OCI-LY1 (cell line): ENCODE measurements at regions not wholly inside any gene's neighbourhood (a gene's known extent, or its start where the extent isn't known, plus 50 kb on each side); places are given as distances from the start of the nearest gene placed in this dataset.
"Not testable (repeated sequence)": the region's sequence is repeated elsewhere in the genome, so short reads cannot be mapped to it uniquely, and the experiment has no call there.

Experiments used
- H2AFZ ChIP-seq: fragments of 200-600 bp; sonication (generic), shearing (Covaris generic); 2 replicates; pipeline ENCODE4 v1.6.0; 2014; ENCODE audit warnings: antibody characterized with exemption, mild to moderate bottlenecking, low read length
- H3F3A ChIP-seq: fragments of 200-600 bp; sonication (generic), shearing (Covaris generic); 2 replicates; pipeline ENCODE4 v1.6.0; 2014; ENCODE audit warnings: mild to moderate bottlenecking, antibody characterized with exemption, low read length, moderate library complexity; ENCODE audit not compliant: insufficient read depth
- H3K27ac ChIP-seq: fragments of 200-600 bp; sonication (generic); 2 replicates; pipeline ENCODE4 v1.5.1; 2014; ENCODE audit warnings: low read length, mixed run types, mild to moderate bottlenecking, low read depth; ENCODE audit not compliant: poor library complexity, severe bottlenecking
- H3K27me3 ChIP-seq: fragments of 200-600 bp; sonication (generic); 2 replicates; pipeline ENCODE4 v1.6.0; 2014; ENCODE audit warnings: antibody characterized with exemption, mild to moderate bottlenecking, low read length, moderate library complexity; ENCODE audit not compliant: insufficient read depth
- H3K36me3 ChIP-seq: fragments of 200-600 bp; sonication (generic); 2 replicates; pipeline ENCODE4 v1.6.1; 2014; ENCODE audit warnings: mild to moderate bottlenecking, antibody characterized with exemption, low read length, moderate library complexity, mixed read lengths; ENCODE audit not compliant: insufficient read depth
- H3K4me1 ChIP-seq: fragments of 200-600 bp; sonication (generic); 2 replicates; pipeline ENCODE4 v1.5.1; 2014; ENCODE audit warnings: mild to moderate bottlenecking, low read length, moderate library complexity; ENCODE audit not compliant: insufficient read depth, severe bottlenecking
- H3K4me2 ChIP-seq: fragments of 200-600 bp; sonication (generic), shearing (Covaris generic); 2 replicates; pipeline ENCODE4 v1.6.1; 2014; ENCODE audit warnings: low read length
- H3K4me3 ChIP-seq: fragments of 200-600 bp; sonication (generic); 2 replicates; pipeline ENCODE4 v1.5.1; 2014; ENCODE audit warnings: low read length, low read depth, mild to moderate bottlenecking, mixed read lengths; ENCODE audit not compliant: poor library complexity, severe bottlenecking
- H3K79me2 ChIP-seq: fragments of 200-600 bp; shearing (Covaris generic); 2 replicates; pipeline ENCODE4 v1.6.1; 2016; ENCODE audit warnings: mixed run types, low read length, mixed read lengths; ENCODE audit not compliant: insufficient read depth
- H3K9ac ChIP-seq: fragments of 200-600 bp; sonication (generic), shearing (Covaris generic); 2 replicates; pipeline ENCODE4 v1.6.1; 2014; ENCODE audit warnings: mild to moderate bottlenecking, low read length, mixed read lengths
- H3K9me2 ChIP-seq: fragments of 200-600 bp; sonication (generic), shearing (Covaris generic); 2 replicates; pipeline ENCODE4 v1.6.1; 2014; ENCODE audit warnings: low read depth, mild to moderate bottlenecking, low read length, mixed read lengths
- H3K9me3 ChIP-seq: fragments of 200-600 bp; shearing (Covaris generic); 2 replicates; pipeline ENCODE4 v1.6.1; 2014; ENCODE audit warnings: low read length, mixed read lengths
- H4K20me1 ChIP-seq: fragments of 200-600 bp; sonication (generic), shearing (Covaris generic); 2 replicates; pipeline ENCODE4 v1.6.0; 2016; ENCODE audit warnings: mild to moderate bottlenecking, low read length; ENCODE audit not compliant: insufficient read depth
- EZH2 ChIP-seq: fragments of 200-600 bp; sonication (generic), shearing (Covaris generic); IDR thresholded peaks from 2 replicates; pipeline ENCODE4 v1.8.0; 2017; ENCODE audit warnings: borderline replicate concordance, mixed run types, mild to moderate bottlenecking, antibody characterized with exemption, low read length, moderate library complexity, mixed read lengths
- TF ChIP-seq, protein P1 (sequence below): fragments of 200-600 bp; sonication (generic), shearing (Covaris generic); IDR thresholded peaks from 2 replicates; pipeline ENCODE4 v1.5.1; 2017; ENCODE audit warnings: mild to moderate bottlenecking, antibody characterized with exemption, low read length, moderate library complexity, mixed read lengths

DNA sequence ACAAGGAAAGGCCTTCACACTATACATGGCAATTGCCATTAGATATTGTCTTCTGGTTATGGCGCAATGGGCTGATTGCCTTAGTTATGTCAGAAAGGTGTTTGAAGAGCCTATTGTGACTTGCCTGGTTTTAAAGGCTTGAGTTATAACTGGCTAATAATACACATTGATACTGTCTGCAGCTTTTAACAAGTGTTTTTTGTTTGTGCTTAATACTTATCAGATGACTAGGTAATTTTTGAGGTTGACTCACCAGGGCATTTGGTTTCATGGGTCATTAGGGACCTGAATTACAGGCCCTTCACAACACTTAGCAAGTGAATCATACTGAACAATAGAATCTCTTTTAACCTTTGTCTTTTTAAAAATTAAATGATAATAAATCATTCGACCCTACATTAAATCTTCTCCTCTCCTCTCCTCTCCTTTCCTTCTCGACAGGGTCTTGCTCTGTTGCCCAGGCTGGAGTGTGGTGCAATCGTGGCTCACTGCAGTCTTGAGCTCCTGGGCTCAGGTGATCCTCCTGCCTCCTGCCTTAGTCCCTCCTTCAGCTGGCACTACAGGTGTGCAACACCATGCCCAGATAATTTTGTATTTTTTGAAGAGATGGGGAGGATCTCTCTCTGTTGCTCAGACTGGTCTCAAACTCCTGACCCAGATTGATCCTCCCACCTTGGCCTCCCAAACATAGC lies 196.3 kb downstream of the JCAD start:
- Histone ChIP-seq H3K4me1 (no peaks in the 10 kb centered on the region), H3K79me2 (no peaks in the 10 kb centered on the region), H3F3A (no peaks in the 10 kb centered on the region)

DNA sequence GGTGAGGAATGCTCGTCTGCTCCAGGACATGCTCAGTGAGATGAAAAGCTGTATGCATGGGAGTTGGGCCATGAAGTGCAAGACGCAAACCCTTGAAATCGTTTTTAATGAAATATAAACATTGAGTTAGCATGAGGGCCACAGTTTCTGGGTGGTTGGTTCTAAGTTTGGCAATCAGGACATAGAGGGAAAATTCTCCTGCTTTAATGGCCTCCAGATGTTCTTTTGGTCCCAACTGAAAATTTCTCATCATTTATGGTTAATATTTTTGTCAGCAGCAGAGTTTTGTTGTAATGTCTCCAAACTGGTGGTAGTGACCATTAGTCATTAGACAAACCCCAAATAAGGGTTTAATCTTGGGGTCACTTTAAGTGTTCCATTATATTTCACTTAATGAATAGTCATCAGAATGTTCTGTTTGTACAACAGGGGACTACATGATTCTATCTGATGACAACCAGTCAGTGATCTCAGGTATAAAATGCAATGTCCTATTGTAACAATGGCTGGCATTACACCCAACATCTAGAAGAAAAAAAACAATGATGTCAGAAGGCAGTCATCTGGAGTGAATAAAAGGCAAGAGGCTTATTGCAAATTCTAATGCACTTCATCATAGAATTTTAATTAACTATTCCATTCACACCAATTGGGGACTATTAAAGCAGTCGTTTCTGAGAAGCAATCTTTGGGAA lies 197.4 kb downstream of the JCAD start:
- TF ChIP-seq, protein P1, sequence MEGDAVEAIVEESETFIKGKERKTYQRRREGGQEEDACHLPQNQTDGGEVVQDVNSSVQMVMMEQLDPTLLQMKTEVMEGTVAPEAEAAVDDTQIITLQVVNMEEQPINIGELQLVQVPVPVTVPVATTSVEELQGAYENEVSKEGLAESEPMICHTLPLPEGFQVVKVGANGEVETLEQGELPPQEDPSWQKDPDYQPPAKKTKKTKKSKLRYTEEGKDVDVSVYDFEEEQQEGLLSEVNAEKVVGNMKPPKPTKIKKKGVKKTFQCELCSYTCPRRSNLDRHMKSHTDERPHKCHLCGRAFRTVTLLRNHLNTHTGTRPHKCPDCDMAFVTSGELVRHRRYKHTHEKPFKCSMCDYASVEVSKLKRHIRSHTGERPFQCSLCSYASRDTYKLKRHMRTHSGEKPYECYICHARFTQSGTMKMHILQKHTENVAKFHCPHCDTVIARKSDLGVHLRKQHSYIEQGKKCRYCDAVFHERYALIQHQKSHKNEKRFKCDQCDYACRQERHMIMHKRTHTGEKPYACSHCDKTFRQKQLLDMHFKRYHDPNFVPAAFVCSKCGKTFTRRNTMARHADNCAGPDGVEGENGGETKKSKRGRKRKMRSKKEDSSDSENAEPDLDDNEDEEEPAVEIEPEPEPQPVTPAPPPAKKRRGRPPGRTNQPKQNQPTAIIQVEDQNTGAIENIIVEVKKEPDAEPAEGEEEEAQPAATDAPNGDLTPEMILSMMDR = no peak
- TF ChIP-seq EZH2 = no peak
- no peaks in the 10 kb centered on the region for H3K9me2 ChIP-seq
- no peaks in the 10 kb centered on the region for H3K79me2 ChIP-seq
- no peak overlapping the region for H3K27ac ChIP-seq
- H3K4me1 ChIP-seq = no peaks in the 10 kb centered on the region
- H3K27me3 ChIP-seq = no peaks in the 10 kb centered on the region
- H2AFZ ChIP-seq = no peak overlapping the region
- no peak overlapping the region for H3K4me2 ChIP-seq
- no peaks in the 10 kb centered on the region for H3K9me3 ChIP-seq
- no peak overlapping the region for H3K9ac ChIP-seq
- no peak overlapping the region for H3K4me3 ChIP-seq
- H3K36me3 ChIP-seq = no peaks in the 10 kb centered on the region
- no peaks in the 10 kb centered on the region for H4K20me1 ChIP-seq
- H3F3A ChIP-seq = no peaks in the 10 kb centered on the region

More for the DNA sequence above, 196.3 kb downstream of the JCAD start:
- H3K4me3 ChIP-seq = no peak overlapping the region
- no peak overlapping the region for H3K27ac ChIP-seq
- no peak overlapping the region for H3K9ac ChIP-seq
- no peak overlapping the region for H2AFZ ChIP-seq
- H3K27me3 ChIP-seq = no peaks in the 10 kb centered on the region
- H3K9me2 ChIP-seq = no peaks in the 10 kb centered on the region
- H3K9me3 ChIP-seq = no peaks in the 10 kb centered on the region
- TF ChIP-seq, protein P1 = no peak
- TF ChIP-seq EZH2 = no peak
- no peak overlapping the region for H3K4me2 ChIP-seq
- no peaks in the 10 kb centered on the region for H3K36me3 ChIP-seq
- H4K20me1 ChIP-seq = no peaks in the 10 kb centered on the region

DNA sequence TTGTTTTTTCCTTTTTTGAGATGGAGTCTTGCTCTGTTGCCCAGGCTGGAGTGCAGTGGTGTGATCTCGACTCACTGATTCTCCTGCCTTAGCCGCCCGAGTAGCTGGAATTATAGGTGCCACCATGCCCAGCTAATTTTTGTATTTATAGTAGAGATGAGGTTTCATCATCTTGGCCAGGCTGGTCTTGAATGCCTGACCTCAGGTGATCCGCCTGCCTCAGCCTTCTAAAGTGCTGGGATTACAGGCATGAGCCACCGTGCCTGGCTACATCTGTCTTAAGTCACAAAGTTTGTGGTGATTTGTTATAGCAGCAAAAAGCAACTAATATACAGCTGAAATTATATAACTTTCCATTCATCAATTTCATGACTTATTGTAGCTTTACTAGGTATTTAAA lies 198.2 kb downstream of the JCAD start:
- not testable (repeated sequence) for H3K4me2 ChIP-seq

More for the DNA sequence above, 198.2 kb downstream of the JCAD start:
- not testable (repeated sequence) for H3K9ac ChIP-seq, H3F3A ChIP-seq, H3K4me1 ChIP-seq, H3K27me3 ChIP-seq, H3K27ac ChIP-seq, H3K9me3 ChIP-seq, H3K36me3 ChIP-seq, H3K4me3 ChIP-seq, H2AFZ ChIP-seq, H4K20me1 ChIP-seq, H3K9me2 ChIP-seq, H3K79me2 ChIP-seq
